GM21515 (cell line): ENCODE measurements at regions not wholly inside any gene's neighbourhood (a gene's known extent, or its start where the extent isn't known, plus 50 kb on each side); places are given as distances from the start of the nearest gene placed in this dataset.

Source experiments
- ATAC-seq: cut with Tn5 transposase; IDR thresholded peaks from one replicate; pipeline ENCODE4 v1.9.1; 2021; ENCODE audit not compliant: unreplicated experiment

DNA sequence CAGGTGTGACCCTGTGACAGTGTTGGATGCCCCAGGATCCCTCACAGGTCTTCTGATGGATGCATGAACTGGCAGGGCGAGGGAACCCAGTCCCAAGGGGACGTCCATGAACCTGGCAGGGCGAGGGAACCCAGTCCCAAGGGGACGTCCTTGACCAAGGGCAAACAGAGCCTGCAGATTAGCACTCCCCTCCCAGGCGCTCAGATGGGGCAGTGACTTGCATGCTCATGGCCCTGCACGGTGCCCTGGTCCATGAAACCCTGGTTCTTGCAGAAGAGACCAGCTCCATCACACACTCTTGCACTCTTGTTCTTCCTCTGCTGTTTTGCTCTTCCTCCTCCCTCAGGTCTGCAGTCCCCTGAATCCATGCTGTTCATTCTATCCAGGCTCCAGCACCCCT is 192.7 kb downstream of the GALR1 start:
- no peak for ATAC-seq

GRCh38 chr18:77444385-77444784 is 194.7 kb downstream of the GALR1 start:
- no peak for ATAC-seq

DNA sequence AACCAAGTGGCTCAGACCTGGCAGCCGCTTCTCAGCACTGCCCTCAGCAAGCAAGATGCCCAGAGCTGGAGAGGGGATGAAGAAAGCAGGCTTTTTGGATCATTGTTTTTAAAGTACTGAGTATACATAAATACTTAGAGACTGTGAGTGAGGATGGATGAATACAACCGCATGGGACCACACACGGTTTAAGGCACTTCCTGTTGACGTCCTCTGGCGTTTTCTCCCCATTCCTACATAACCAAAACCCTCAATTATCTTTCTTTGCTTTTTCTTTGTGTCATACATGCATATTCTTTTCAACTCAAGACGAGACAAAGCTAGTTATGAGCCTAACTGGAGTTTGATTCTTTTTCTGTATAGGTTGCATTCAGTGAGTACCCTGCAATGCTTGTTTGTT is 198.4 kb downstream of the GALR1 start:
- no peak for ATAC-seq

- ATAC-seq: no peak
Measured at GRCh38 chr18:77455004-77455403, 205.4 kb downstream of the GALR1 start.

DNA sequence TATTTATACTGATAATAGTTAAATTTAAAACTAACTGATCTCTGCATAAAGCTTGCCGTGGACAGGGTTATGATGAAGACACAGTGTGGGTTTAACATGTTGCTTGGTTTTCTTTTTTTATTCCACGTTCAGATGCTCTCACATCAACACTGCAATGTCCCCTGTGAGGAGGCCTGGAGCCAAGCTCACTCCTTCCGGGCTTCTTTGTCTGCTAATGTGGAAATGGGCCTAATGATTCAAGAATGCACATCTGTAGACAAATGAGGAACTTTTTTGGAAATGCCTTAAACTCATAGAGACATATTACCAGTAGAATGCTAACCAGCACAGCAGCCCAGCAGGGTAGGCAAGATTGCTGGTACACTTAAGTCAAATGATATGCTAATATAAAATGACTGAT is 208.0 kb downstream of the GALR1 start:
- no peak for ATAC-seq

GRCh38 chr18:77461062-77461688 is 211.5 kb downstream of the GALR1 start:
- no peak for ATAC-seq

DNA sequence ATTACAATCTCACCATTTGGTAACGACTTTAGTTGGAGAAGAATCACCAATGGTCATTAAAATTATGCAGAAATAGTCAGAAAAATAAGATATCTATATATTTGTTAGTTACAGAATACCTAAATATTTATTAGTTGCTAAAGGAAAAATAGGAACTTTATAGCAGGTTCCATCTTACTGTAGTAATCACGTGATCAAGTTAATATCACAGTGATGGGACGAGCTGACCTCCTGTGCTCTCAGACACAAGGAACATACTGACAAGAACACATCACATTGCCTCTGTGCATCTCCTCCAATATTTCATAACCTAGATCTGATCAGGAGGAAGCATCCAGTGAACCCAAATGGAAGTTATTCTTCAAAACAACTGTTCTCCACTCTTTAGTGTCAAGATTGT is 215.3 kb downstream of the GALR1 start:
- no peak for ATAC-seq

DNA sequence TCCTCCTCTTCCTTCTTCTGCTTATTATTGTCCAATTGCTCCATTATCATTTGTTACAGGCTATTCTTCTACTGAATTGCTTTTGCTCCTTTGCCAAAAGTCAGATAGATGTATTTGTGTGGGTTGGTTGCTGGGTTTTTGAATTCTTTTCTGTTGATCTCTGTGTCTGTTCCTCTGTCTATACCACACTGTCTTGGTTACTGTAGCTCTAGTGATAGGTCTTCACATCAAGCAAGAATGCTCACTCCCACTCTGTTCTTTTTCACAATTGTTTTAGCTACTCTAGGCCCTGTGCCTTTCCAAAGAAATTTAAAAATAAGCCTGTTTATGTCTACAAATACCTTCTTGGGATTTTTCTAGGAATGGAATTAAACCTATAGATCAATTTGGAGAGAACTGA is 217.2 kb downstream of the GALR1 start:
- ATAC-seq: no peak

DNA sequence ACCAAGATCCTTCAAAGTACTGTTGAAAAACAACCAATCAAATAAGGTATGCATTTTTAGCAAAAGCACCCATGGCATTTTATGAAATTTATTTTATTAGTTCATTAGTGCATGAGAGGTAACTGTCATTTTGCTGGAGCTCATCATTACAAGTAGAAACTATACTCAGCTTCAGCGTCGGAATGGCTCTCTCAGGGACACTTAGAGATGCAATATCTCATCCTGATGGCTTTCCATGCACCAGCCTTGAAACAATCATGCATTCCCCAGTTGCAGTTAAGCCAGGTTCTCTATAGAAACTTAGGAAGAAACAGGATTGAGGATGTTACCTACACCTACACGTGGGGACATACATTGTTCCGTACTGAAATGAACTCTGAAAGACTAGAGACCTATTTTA is 219.5 kb downstream of the GALR1 start:
- ATAC-seq: no peak

GRCh38 chr18:77470569-77471413 is 221.1 kb downstream of the GALR1 start:
- ATAC-seq: no peak

DNA sequence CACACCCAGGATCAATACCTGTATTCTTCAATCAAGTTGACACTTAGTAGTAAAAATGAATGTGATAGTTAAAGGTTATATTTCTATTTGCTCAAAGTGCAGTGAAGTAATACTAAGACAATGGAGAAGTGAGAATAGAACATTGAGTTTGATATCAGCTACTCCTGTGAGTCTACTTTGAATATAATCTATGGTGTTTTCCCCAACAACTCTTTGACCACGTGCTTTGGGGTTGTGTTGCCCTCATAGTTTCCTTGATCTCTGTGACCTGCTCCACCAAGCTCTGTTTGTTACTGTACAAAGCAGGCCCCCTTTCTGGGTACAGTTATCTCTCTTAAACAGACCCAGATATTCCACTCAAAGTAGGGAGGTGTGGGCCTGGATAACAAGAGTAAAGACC is 222.9 kb downstream of the GALR1 start:
- ATAC-seq: no peak

GRCh38 chr18:77478646-77479442 is 229.2 kb downstream of the GALR1 start:
- no peak for ATAC-seq

- ATAC-seq: no peak
Measured at GRCh38 chr18:77481541-77481940, 231.9 kb downstream of the GALR1 start.

GRCh38 chr18:77482190-77483085 is 232.8 kb downstream of the GALR1 start:
- no peak for ATAC-seq

DNA sequence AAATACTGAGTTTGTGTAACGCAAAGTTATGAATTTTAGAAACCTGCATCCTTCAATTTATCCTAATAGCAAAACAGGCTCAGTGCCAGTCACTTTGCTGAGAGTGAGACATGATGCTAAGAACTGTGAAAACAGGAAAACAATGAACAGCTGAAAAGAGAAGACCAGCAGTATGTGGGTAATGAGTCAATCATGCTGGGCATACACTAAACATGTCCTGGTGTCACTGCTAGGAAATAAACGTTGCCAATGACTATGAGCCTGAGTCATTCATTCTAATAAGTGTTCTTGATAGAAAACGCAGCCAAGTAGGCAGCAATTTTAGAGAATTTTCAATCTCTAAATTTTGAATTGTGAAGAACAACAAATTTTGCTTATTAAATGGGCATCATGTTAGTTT is 237.3 kb downstream of the GALR1 start:
- ATAC-seq: no peak

- peak; percentile 75 for ATAC-seq
Measured at GRCh38 chr18:77487951-77488740, 238.5 kb downstream of the GALR1 start.

DNA sequence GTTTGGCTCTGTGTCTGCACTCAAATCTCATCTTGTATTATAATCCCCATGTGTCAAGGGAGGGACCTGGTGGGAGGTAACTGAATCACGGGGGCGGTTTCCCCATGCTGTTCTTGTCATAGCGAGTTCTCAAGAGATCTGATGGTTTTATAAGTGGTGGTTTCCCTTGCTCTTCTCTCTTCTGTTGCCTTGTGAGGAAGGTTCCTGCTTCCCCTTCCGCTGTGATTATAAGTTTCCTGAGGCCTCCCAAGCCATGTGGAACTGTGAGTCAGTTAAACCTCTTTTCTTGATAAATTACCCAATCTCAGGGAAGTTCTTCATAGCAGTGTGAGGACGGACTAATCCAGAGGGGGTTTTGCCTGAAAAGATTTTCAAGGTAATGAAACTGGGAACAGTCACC is 245.4 kb downstream of the GALR1 start:
- no peak for ATAC-seq

DNA sequence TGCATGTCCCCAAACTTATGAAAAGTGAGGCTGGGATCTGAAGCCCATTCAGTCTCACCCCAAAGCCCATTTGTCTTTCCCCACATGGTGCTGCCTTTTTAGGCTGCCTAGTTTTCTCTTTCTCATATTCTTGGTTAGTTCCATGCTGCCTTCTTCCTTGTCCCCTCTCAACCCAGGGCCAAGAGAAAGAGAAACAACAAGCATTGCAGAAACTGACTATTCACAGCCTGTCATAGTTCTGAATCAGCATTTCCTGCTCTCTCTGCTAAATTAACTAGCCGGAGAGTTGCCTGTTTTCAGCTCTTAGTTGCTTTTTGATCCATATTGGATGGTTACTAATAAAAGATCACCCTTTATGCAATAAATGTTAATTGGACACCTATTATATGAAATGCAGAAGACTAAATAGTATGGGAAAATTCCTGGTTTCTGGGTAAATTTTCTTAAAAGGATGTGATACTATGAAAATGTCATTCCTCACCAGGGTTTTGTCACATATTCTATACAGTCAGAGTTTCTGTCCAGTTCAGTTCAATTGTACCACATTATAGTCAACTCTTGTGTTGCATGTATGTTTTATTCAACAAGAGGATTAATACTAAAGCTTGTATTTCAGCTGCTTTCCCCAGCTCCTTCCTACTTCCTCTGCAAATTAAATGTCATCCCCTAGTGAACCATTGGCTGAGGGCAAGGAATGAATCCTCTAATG is 246.5 kb downstream of the GALR1 start:
- ATAC-seq: peak; percentile 73

- no peak for ATAC-seq
Measured at GRCh38 chr18:77501266-77501665, 251.6 kb downstream of the GALR1 start.
